SK-N-SH treated with all-trans-retinoic acid at 6 μM for 48 hours (cell line): ENCODE measurements at regions not wholly inside any gene's neighbourhood (a gene's known extent, or its start where the extent isn't known, plus 50 kb on each side); places are given as distances from the start of the nearest gene placed in this dataset.

Experiments
- ARNTL ChIP-seq: fragments of 450-650 bp; formaldehyde crosslinking; IDR thresholded peaks from 2 replicates; pipeline ENCODE4 v1.5.0; 2020; ENCODE audit warnings: low read depth, mild to moderate bottlenecking, moderate library complexity, borderline replicate concordance
- BACH2 ChIP-seq: fragments of 250-450 bp; sonication (Bioruptor Pico); IDR thresholded peaks from 2 replicates; pipeline ENCODE4 v1.9.0; 2021; ENCODE audit warnings: mild to moderate bottlenecking, borderline replicate concordance
- ESRRG ChIP-seq: fragments of 250-450 bp; sonication (Bioruptor Pico); IDR thresholded peaks from 2 replicates; pipeline ENCODE4 v1.6.1; 2021; ENCODE audit warnings: mild to moderate bottlenecking
- ISL1 ChIP-seq: fragments of 250-450 bp; sonication (Bioruptor Pico); IDR thresholded peaks from 2 replicates; pipeline ENCODE4 v2.1.2; 2022; ENCODE audit warnings: mild to moderate bottlenecking, moderate library complexity
- OSR1 ChIP-seq: fragments of 250-450 bp; sonication (Bioruptor Pico); IDR thresholded peaks from 2 replicates; pipeline ENCODE4 v1.8.0; 2022; ENCODE audit warnings: moderate library complexity, mild to moderate bottlenecking, inconsistent platforms
- RARB ChIP-seq: fragments of 250-450 bp; sonication (Bioruptor Pico); IDR thresholded peaks from 2 replicates; pipeline ENCODE4 v1.8.0; 2021; ENCODE audit warnings: mild to moderate bottlenecking, moderate library complexity
- TCF4 ChIP-seq: fragments of 250-450 bp; sonication (Bioruptor Pico); IDR thresholded peaks from 2 replicates; pipeline ENCODE4 v1.8.0; 2021; ENCODE audit warnings: mild to moderate bottlenecking, moderate library complexity, borderline replicate concordance
- TOX ChIP-seq: fragments of 250-450 bp; sonication (Bioruptor Pico); IDR thresholded peaks from 2 replicates; pipeline ENCODE4 v1.8.0; 2021; ENCODE audit warnings: mild to moderate bottlenecking, moderate library complexity, borderline replicate concordance
- TSHZ2 ChIP-seq: fragments of 250-450 bp; sonication (Bioruptor Pico); IDR thresholded peaks from 2 replicates; pipeline ENCODE4 v1.5.0; 2020; ENCODE audit warnings: mild to moderate bottlenecking, moderate library complexity
- ZFP30 ChIP-seq: fragments of 450-650 bp; formaldehyde crosslinking; IDR thresholded peaks from 2 replicates; pipeline ENCODE4 v1.5.0; 2022; ENCODE audit warnings: mild to moderate bottlenecking, moderate library complexity
- TF ChIP-seq, protein P1 (sequence below): fragments of 250-450 bp; sonication (Bioruptor Pico); IDR thresholded peaks from 2 replicates; pipeline ENCODE4 v1.8.0; 2020; ENCODE audit warnings: mild to moderate bottlenecking, moderate library complexity, borderline replicate concordance
- TF ChIP-seq, protein P2 (sequence below): fragments of 250-450 bp; sonication (Bioruptor Pico); IDR thresholded peaks from 2 replicates; pipeline ENCODE4 v1.8.0; 2021; ENCODE audit warnings: low read depth, mild to moderate bottlenecking, moderate library complexity, borderline replicate concordance
- TF ChIP-seq, protein P3 (sequence below): fragments of 250-450 bp; sonication (Bioruptor Pico); IDR thresholded peaks from 2 replicates; pipeline ENCODE4 v1.5.1; 2021; ENCODE audit warnings: mild to moderate bottlenecking, moderate library complexity

- TF ChIP-seq TCF4 (no peak), ESRRG (no peak), ZFP30 (CRISPR knock-in tag) (no peak), ISL1 (CRISPR knock-in tag) (no peak), RARB (CRISPR knock-in tag) (no peak), ARNTL (no peak), TOX (CRISPR knock-in tag) (no peak), TSHZ2 (CRISPR knock-in tag) (no peak), BACH2 (no peak), OSR1 (CRISPR knock-in tag) (no peak)
- TF ChIP-seq, protein P1, sequence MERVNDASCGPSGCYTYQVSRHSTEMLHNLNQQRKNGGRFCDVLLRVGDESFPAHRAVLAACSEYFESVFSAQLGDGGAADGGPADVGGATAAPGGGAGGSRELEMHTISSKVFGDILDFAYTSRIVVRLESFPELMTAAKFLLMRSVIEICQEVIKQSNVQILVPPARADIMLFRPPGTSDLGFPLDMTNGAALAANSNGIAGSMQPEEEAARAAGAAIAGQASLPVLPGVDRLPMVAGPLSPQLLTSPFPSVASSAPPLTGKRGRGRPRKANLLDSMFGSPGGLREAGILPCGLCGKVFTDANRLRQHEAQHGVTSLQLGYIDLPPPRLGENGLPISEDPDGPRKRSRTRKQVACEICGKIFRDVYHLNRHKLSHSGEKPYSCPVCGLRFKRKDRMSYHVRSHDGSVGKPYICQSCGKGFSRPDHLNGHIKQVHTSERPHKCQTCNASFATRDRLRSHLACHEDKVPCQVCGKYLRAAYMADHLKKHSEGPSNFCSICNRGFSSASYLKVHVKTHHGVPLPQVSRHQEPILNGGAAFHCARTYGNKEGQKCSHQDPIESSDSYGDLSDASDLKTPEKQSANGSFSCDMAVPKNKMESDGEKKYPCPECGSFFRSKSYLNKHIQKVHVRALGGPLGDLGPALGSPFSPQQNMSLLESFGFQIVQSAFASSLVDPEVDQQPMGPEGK: no peak
- TF ChIP-seq, protein P2, sequence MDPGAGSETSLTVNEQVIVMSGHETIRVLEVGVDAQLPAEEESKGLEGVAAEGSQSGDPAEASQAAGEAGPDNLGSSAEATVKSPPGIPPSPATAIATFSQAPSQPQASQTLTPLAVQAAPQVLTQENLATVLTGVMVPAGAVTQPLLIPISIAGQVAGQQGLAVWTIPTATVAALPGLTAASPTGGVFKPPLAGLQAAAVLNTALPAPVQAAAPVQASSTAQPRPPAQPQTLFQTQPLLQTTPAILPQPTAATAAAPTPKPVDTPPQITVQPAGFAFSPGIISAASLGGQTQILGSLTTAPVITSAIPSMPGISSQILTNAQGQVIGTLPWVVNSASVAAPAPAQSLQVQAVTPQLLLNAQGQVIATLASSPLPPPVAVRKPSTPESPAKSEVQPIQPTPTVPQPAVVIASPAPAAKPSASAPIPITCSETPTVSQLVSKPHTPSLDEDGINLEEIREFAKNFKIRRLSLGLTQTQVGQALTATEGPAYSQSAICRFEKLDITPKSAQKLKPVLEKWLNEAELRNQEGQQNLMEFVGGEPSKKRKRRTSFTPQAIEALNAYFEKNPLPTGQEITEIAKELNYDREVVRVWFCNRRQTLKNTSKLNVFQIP (CRISPR knock-in tag): no peak
- TF ChIP-seq, protein P3, sequence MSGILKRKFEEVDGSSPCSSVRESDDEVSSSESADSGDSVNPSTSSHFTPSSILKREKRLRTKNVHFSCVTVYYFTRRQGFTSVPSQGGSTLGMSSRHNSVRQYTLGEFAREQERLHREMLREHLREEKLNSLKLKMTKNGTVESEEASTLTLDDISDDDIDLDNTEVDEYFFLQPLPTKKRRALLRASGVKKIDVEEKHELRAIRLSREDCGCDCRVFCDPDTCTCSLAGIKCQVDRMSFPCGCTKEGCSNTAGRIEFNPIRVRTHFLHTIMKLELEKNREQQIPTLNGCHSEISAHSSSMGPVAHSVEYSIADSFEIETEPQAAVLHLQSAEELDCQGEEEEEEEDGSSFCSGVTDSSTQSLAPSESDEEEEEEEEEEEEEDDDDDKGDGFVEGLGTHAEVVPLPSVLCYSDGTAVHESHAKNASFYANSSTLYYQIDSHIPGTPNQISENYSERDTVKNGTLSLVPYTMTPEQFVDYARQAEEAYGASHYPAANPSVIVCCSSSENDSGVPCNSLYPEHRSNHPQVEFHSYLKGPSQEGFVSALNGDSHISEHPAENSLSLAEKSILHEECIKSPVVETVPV: no peak
Measured at GRCh38 chr7:96920064-96920463, 85.3 kb upstream of the DLX6 start.
